H9 (cell line): ENCODE measurements at regions not wholly inside any gene's neighbourhood (a gene's known extent, or its start where the extent isn't known, plus 50 kb on each side); places are given as distances from the start of the nearest gene placed in this dataset.

Experiments used
- DNase-seq: peaks from one replicate; pipeline ENCODE4 v3.0.0-alpha.2; 2017
- H2AFZ ChIP-seq: one replicate; pipeline ENCODE4 v1.6.1; 2013; ENCODE audit warnings: mild to moderate bottlenecking, low read length, control low read depth, moderate library complexity
- H2AK5ac ChIP-seq: 2 replicates; pipeline ENCODE4 v1.6.1; 2013; ENCODE audit warnings: low read length, control low read depth, mixed read lengths; ENCODE audit not compliant: insufficient read length
- H2BK120ac ChIP-seq: one replicate; pipeline ENCODE4 v1.6.1; 2013; ENCODE audit warnings: low read depth, mild to moderate bottlenecking, low read length, control low read depth, inconsistent platforms; ENCODE audit not compliant: poor library complexity, severe bottlenecking
- H2BK12ac ChIP-seq: 2 replicates; pipeline ENCODE4 v1.6.1; 2013; ENCODE audit warnings: low read length, control low read depth, mixed read lengths, low read depth; ENCODE audit not compliant: insufficient read length
- H2BK15ac ChIP-seq: 2 replicates; pipeline ENCODE4 v1.6.1; 2013; ENCODE audit warnings: low read depth, low read length, control low read depth
- H2BK20ac ChIP-seq: one replicate; pipeline ENCODE4 v1.6.1; 2013; ENCODE audit warnings: low read depth, mild to moderate bottlenecking, low read length, control low read depth, inconsistent platforms; ENCODE audit not compliant: poor library complexity, severe bottlenecking
- H2BK5ac ChIP-seq: 2 replicates; pipeline ENCODE4 v1.6.1; 2013; ENCODE audit warnings: low read length, control low read depth, mixed read lengths; ENCODE audit not compliant: insufficient read length
- H3K14ac ChIP-seq: 2 replicates; pipeline ENCODE4 v1.6.1; 2013; ENCODE audit warnings: low read length, control low read depth; ENCODE audit not compliant: insufficient read depth
- H3K18ac ChIP-seq: 2 replicates; pipeline ENCODE4 v1.6.1; 2013; ENCODE audit warnings: low read depth, mild to moderate bottlenecking, mixed read lengths, low read length, control low read depth; ENCODE audit not compliant: insufficient read length
- H3K23ac ChIP-seq: 2 replicates; pipeline ENCODE4 v1.6.1; 2013; ENCODE audit warnings: low read length, control low read depth, mixed read lengths, low read depth; ENCODE audit not compliant: insufficient read length
- H3K23me2 ChIP-seq: 2 replicates; pipeline ENCODE4 v1.6.1; 2013; ENCODE audit warnings: low read depth, mild to moderate bottlenecking, mixed read lengths, low read length, control low read depth; ENCODE audit not compliant: insufficient read length, poor library complexity, severe bottlenecking
- H3K27ac ChIP-seq: 2 replicates; pipeline ENCODE4 v1.5.1; 2013; ENCODE audit warnings: low read length, control low read depth, mixed read lengths, low read depth; ENCODE audit not compliant: insufficient read length
- H3K27me3 ChIP-seq: 2 replicates; pipeline ENCODE4 v1.6.1; 2013; ENCODE audit warnings: low read length, control low read depth, inconsistent platforms; ENCODE audit not compliant: insufficient read depth
- H3K4ac ChIP-seq: 2 replicates; pipeline ENCODE4 v1.6.1; 2013; ENCODE audit warnings: low read depth, mild to moderate bottlenecking, control low read depth, inconsistent platforms, low read length, moderate library complexity
- H3K4me1 ChIP-seq: 2 replicates; pipeline ENCODE4 v1.6.1; 2013; ENCODE audit warnings: low read length, control low read depth, inconsistent platforms; ENCODE audit not compliant: insufficient read depth
- H3K4me2 ChIP-seq: 2 replicates; pipeline ENCODE4 v1.6.1; 2013; ENCODE audit warnings: low read length, control low read depth, mixed read lengths; ENCODE audit not compliant: insufficient read length, insufficient read depth
- H3K56ac ChIP-seq: 2 replicates; pipeline ENCODE4 v1.6.1; 2013; ENCODE audit warnings: low read depth, mild to moderate bottlenecking, mixed read lengths, low read length, control low read depth; ENCODE audit not compliant: insufficient read length
- H3K79me1 ChIP-seq: 2 replicates; pipeline ENCODE4 v1.6.1; 2013; ENCODE audit warnings: low read depth, mild to moderate bottlenecking, moderate library complexity, low read length, control low read depth, inconsistent platforms; ENCODE audit not compliant: insufficient read depth, poor library complexity, severe bottlenecking
- H3K79me2 ChIP-seq: 2 replicates; pipeline ENCODE4 v1.6.1; 2013; ENCODE audit warnings: low read length, control low read depth, inconsistent platforms; ENCODE audit not compliant: insufficient read depth
- H3K9ac ChIP-seq: 2 replicates; pipeline ENCODE4 v1.6.1; 2013; ENCODE audit warnings: low read length, control low read depth, mixed read lengths; ENCODE audit not compliant: insufficient read length; ENCODE audit errors: extremely low read depth
- H3K9me3 ChIP-seq: one replicate; pipeline ENCODE4 v1.6.1; 2013; ENCODE audit warnings: low read depth, low read length, inconsistent platforms; ENCODE audit not compliant: control insufficient read depth
- H3T11ph ChIP-seq: one replicate; pipeline ENCODE4 v1.6.1; 2013; ENCODE audit warnings: mild to moderate bottlenecking, low read length, control low read depth, inconsistent platforms
- H4K20me1 ChIP-seq: one replicate; pipeline ENCODE4 v1.6.1; 2013; ENCODE audit not compliant: control insufficient read depth, insufficient read length, insufficient read depth
- H4K5ac ChIP-seq: 2 replicates; pipeline ENCODE4 v1.6.1; 2013; ENCODE audit warnings: low read depth, mild to moderate bottlenecking, mixed read lengths, low read length, control low read depth; ENCODE audit not compliant: insufficient read length
- H4K8ac ChIP-seq: replicated peaks from 2 replicates; pipeline ENCODE4 v1.6.1; 2013; ENCODE audit warnings: low read length, control low read depth, mixed read lengths, low read depth; ENCODE audit not compliant: insufficient read length
- H4K91ac ChIP-seq: 2 replicates; pipeline ENCODE4 v1.6.1; 2013; ENCODE audit warnings: low read depth, mild to moderate bottlenecking, moderate library complexity, mixed read lengths, low read length, control low read depth; ENCODE audit not compliant: insufficient read length
- H3K27ac Mint-ChIP-seq, 3 experiments: 2 replicates in 2 of 3; 3 replicates in 1 of 3; pipeline ENCODE4 v1.8.0; 2020 to 2021; ENCODE audit warnings: mixed read lengths in 3 of 3, mild to moderate bottlenecking in 1 of 3, moderate library complexity in 1 of 3
- H3K27me3 Mint-ChIP-seq: 2 replicates; pipeline ENCODE4 v1.8.0; 2021; ENCODE audit warnings: low read depth, mild to moderate bottlenecking, moderate library complexity, mixed read lengths
- H3K36me3 Mint-ChIP-seq, 3 experiments: 2 replicates in 2 of 3; 3 replicates in 1 of 3; pipeline ENCODE4 v1.8.0; 2020 to 2021; ENCODE audit warnings: low read depth in 3 of 3, mixed read lengths in 3 of 3; ENCODE audit not compliant: insufficient read depth in 1 of 3
- H3K4me1 Mint-ChIP-seq, 2 experiments: 2 replicates each; pipeline ENCODE4 v1.8.0; 2020; ENCODE audit warnings: mixed read lengths in 2 of 2
- H3K4me3 Mint-ChIP-seq, 2 experiments: 2 replicates in 1 of 2; 3 replicates in 1 of 2; pipeline ENCODE4 v1.8.0; 2020 to 2021; ENCODE audit warnings: mild to moderate bottlenecking in 2 of 2, mixed read lengths in 2 of 2, moderate library complexity in 1 of 2
- H3K9me3 Mint-ChIP-seq, 2 experiments: 2 replicates in 1 of 2; 3 replicates in 1 of 2; pipeline ENCODE4 v1.8.0; 2020; ENCODE audit warnings: mild to moderate bottlenecking in 2 of 2, mixed read lengths in 2 of 2, moderate library complexity in 1 of 2
- CTCF ChIP-seq: fragments of 200-600 bp; sonication (generic); conservative IDR thresholded peaks from 3 replicates; pipeline ENCODE4 v1.8.0; 2021; ENCODE audit warnings: antibody characterized with exemption, mild to moderate bottlenecking
- WGBS: extraction: QIAGEN DNeasy Blood & Tissue Kit; methylation state at CpG from one replicate; pipeline ENCODE4 v1.1.7; 2013; ENCODE audit warnings: missing lambda C conversion rate, low lambda C conversion rate, mixed read lengths; ENCODE audit not compliant: insufficient read length; ENCODE audit errors: extremely low coverage; 5-methylcytosine and 5-hydroxymethylcytosine counted together

GRCh38 chr14:28630100-28630499 is 136.5 kb upstream of the FOXG1 start:
- H3K23me2 ChIP-seq = no peaks in the 10 kb centered on the region
- H2AK5ac ChIP-seq = no peak overlapping the region
- no peak overlapping the region for H3K4ac ChIP-seq
- Mint-ChIP-seq H3K4me3 (no peak overlapping the region), H3K9me3 (peaks cover 11 to 12% of the 10 kb centered on the region in 2 experiments; a peak in 4 of 5 replicates), H3K36me3 (peaks cover 0 to 9% (median 0%) of the 10 kb centered on the region in 3 experiments; a peak in 3 of 7 replicates), H3K27ac (no peak overlapping the region), H3K4me1 (no peaks in the 10 kb centered on the region), H3K27me3 (no peaks in the 10 kb centered on the region; the same call in 1 of the 2 replicates)
- no peak for DNase-seq
- no peak overlapping the region for H3K56ac ChIP-seq
- no peak overlapping the region for H3K23ac ChIP-seq
- H2BK120ac ChIP-seq = no peak overlapping the region
- H3K79me2 ChIP-seq = no peaks in the 10 kb centered on the region
- H4K91ac ChIP-seq = no peak overlapping the region
- H3T11ph ChIP-seq = no peak overlapping the region
- no peak overlapping the region for H3K4me2 ChIP-seq
- H3K27me3 ChIP-seq = no peaks in the 10 kb centered on the region
- H3K18ac ChIP-seq = no peak overlapping the region
- WGBS = no CpG with 5 or more reads among the region's 3 CpGs
- no peak overlapping the region for H3K27ac ChIP-seq
- no peak overlapping the region for H4K5ac ChIP-seq
- H3K9ac ChIP-seq = no peak overlapping the region
- H2BK20ac ChIP-seq = no peak overlapping the region
- no peaks in the 10 kb centered on the region for H3K9me3 ChIP-seq
- H2BK12ac ChIP-seq = no peak overlapping the region
- H3K4me1 ChIP-seq = no peaks in the 10 kb centered on the region
- H3K14ac ChIP-seq = no peak overlapping the region
- H2BK5ac ChIP-seq = no peak overlapping the region
- H2BK15ac ChIP-seq = no peak overlapping the region
- no peak overlapping the region for H2AFZ ChIP-seq
- no peak overlapping the region for H4K8ac ChIP-seq
- H3K79me1 ChIP-seq = no peaks in the 10 kb centered on the region
- no peak for TF ChIP-seq CTCF
- H4K20me1 ChIP-seq = no peaks in the 10 kb centered on the region
